Mucosa of descending colon (tissue), 3 donors: ENCODE measurements at regions not wholly inside any gene's neighbourhood (a gene's known extent, or its start where the extent isn't known, plus 50 kb on each side); places are given as distances from the start of the nearest gene placed in this dataset.

Source experiments
- ATAC-seq: fragments of 200-7000 bp; cut with Tn5 transposase; one replicate; pipeline ENCODE4 v1.9.1; 2020; ENCODE audit warnings: mild to moderate bottlenecking, moderate library complexity
- DNase-seq, 3 donors: peaks; one replicate each; pipeline ENCODE4 v3.0.0-alpha.2; 2020
- H3K36me3 ChIP-seq: fragments of 200-600 bp; one replicate; pipeline ENCODE4 v1.8.0; 2021; ENCODE audit warnings: low read depth, mild to moderate bottlenecking
- H3K4me1 ChIP-seq: fragments of 200-600 bp; one replicate; pipeline ENCODE4 v1.8.0; 2021; ENCODE audit warnings: low read depth, mild to moderate bottlenecking
- H3K4me3 ChIP-seq: fragments of 200-600 bp; one replicate; pipeline ENCODE4 v1.8.0; 2021; ENCODE audit warnings: mild to moderate bottlenecking
- H3K9me3 ChIP-seq: fragments of 200-600 bp; one replicate; pipeline ENCODE4 v1.8.0; 2021; ENCODE audit warnings: mild to moderate bottlenecking
- intact Hi-C, 2 donors: fragments of 100-400 bp; cut with DNase I in 1 of 2; cut with micrococcal nuclease in 1 of 2; formaldehyde crosslinking; loops; one replicate each; pipeline versions ENCODE4 v1.11.0 to v1.11.1; 2022; cut with DNase I, micrococcal nuclease
- TF ChIP-seq, protein P1 (sequence below): fragments of 200-600 bp; IDR thresholded peaks from one replicate; pipeline ENCODE4 v1.8.0; 2022; ENCODE audit warnings: antibody characterized with exemption, mild to moderate bottlenecking
- donor health status: DM: no; HTN: no; CAD: no; lungs with moderate emphysema.
- donor health status: DM: no; HTN: no; CAD: no.
- donor health status: DM: no; HTN: yes; CAD: no.

DNA sequence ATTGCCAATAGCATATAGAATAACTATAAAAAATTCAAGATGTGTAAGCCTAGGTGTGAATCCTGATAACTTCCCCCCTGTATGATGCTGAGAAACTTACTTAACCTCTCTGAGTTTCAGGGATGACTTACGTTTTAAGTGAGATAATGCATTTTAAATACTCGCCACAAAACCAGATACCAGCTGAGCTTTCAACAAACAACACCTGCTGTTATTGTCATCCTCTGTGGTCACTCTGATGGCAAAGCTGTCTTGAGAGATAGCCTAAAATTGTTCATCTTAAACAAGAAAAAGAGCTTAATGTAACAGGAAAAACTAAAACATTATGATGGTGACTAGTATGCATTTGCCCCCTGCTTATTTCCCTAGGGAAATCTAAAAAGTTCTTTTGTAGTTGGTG is 131.5 kb downstream of the RAD51AP2 start:
- intact Hi-C loops: no loop called here
- Histone ChIP-seq H3K4me1 (no peaks in the 10 kb centered on the region), H3K36me3 (no peaks in the 10 kb centered on the region), H3K9me3 (no peaks in the 10 kb centered on the region), H3K4me3 (no peak overlapping the region)
- ATAC-seq (no peak), DNase-seq (no peak)
- TF ChIP-seq, protein P1, sequence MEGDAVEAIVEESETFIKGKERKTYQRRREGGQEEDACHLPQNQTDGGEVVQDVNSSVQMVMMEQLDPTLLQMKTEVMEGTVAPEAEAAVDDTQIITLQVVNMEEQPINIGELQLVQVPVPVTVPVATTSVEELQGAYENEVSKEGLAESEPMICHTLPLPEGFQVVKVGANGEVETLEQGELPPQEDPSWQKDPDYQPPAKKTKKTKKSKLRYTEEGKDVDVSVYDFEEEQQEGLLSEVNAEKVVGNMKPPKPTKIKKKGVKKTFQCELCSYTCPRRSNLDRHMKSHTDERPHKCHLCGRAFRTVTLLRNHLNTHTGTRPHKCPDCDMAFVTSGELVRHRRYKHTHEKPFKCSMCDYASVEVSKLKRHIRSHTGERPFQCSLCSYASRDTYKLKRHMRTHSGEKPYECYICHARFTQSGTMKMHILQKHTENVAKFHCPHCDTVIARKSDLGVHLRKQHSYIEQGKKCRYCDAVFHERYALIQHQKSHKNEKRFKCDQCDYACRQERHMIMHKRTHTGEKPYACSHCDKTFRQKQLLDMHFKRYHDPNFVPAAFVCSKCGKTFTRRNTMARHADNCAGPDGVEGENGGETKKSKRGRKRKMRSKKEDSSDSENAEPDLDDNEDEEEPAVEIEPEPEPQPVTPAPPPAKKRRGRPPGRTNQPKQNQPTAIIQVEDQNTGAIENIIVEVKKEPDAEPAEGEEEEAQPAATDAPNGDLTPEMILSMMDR: no peak

DNA sequence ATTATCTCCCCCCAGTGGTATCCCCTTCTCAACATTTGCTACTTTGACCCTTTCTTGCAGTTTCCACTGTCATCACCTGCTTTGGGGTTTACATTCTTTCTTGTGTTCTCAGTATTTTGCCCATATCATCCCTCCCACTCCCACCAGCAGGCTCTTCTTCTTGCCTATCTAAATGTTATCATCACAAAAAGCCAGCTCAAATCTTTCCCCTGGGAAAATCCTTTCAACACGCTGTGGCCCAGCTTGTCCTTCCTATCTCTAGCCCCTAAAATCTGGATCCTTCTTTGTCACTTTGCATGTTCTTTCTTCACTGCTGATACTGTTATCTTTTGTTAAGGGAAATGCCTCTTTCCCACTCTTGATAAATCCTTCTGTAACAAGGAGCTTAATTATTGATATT is 138.2 kb downstream of the RAD51AP2 start:
- Histone ChIP-seq H3K9me3 (no peaks in the 10 kb centered on the region), H3K4me1 (no peaks in the 10 kb centered on the region), H3K36me3 (no peaks in the 10 kb centered on the region), H3K4me3 (no peak overlapping the region)
- ATAC-seq (no peak), DNase-seq (no peak)
- intact Hi-C loops: no loop called here
- TF ChIP-seq, protein P1: no peak

DNA sequence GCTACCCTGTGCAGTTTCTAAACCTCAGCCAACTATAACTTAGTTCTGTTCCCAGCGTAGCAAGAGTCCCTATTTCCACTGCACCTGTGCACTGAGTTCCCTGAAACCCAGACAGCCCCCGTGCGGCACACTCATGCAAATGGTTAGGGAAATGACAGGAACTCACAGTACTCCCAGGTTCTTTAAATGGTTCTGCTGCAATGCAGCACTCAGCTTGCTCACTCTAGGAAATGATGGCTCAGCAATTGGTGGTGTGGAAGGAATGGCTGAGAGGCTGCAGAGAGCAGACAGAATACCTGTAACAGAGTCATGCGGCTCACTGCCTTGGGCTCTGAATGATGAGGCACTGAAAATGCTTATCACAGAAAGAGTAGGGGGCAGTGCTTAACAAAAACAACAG is 143.0 kb downstream of the RAD51AP2 start:
- Histone ChIP-seq H3K4me3 (no peak overlapping the region), H3K36me3 (no peaks in the 10 kb centered on the region), H3K4me1 (no peaks in the 10 kb centered on the region), H3K9me3 (no peaks in the 10 kb centered on the region)
- TF ChIP-seq, protein P1: no peak
- no peak for DNase-seq
- intact Hi-C loops: no loop called here
- ATAC-seq: no peak

DNA sequence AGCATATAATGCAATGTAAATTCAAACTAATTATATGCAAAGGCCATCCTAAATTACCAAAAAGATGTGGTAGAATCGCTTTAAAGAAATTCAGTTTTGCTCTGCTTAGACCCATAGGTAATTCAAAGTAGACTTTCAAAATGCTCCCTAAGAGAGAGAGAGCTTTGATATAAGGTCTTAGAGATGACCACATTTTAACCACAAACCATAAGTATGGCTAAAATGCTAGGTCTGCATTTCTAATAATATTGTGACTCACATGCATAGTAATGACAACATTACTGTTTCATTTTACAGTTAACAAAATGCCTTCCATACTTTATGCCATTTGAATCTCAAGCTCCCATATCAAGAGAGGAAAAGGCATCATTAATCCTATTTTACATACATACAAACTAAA is 144.5 kb downstream of the RAD51AP2 start:
- H3K4me1 ChIP-seq: no peaks in the 10 kb centered on the region
- no peaks in the 10 kb centered on the region for H3K36me3 ChIP-seq
- no peaks in the 10 kb centered on the region for H3K9me3 ChIP-seq
- DNase-seq (no peak), ATAC-seq (no peak)
- no peak overlapping the region for H3K4me3 ChIP-seq
- intact Hi-C loops: no loop called here
- TF ChIP-seq, protein P1: no peak

DNA sequence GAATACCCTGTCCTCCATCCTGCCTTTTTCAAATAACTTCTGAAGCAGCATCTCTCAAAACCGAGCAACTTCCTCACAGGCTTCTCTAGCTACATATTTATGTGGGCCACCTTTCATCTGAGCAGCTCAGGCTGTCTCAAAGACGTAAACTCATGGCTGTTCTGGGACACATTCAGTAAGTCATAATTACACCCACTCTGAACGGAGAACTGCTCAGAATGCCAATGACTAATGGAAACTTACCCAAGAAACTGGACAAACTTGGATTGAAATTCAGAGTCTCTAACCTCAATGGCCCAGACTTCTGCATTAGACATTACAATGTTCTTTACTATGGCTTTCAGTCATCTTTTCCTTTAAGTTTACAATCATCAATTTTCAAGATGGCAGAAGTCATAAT is 145.2 kb downstream of the RAD51AP2 start:
- DNase-seq (no peak), ATAC-seq (no peak)
- TF ChIP-seq, protein P1: no peak
- Histone ChIP-seq H3K4me1 (no peaks in the 10 kb centered on the region), H3K9me3 (no peaks in the 10 kb centered on the region), H3K36me3 (no peaks in the 10 kb centered on the region), H3K4me3 (no peak overlapping the region)
- intact Hi-C loops: no loop called here

DNA sequence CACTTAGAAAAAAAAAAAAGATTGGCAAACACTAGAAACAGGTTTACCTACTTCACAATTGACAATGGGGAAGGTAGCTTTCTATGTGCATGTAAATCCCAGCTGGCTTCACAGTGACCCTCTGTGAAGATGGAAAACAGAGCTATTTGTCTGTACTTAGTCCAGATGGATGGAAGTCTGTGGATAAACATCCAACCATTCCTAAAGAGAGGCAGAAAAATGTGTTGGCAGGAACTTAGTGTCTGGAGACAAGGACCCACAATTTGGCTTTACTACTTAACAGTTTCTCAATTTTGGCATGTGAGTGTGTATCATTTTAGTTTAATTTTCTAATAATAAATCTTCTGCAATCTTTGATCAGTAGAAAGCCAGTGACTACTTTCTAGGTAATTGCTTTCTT is 154.4 kb downstream of the RAD51AP2 start:
- no peak for ATAC-seq
- H3K4me1 ChIP-seq: no peaks in the 10 kb centered on the region
- no peak for DNase-seq
- intact Hi-C loops: no loop called here
- H3K4me3 ChIP-seq: no peak overlapping the region
- no peaks in the 10 kb centered on the region for H3K9me3 ChIP-seq
- TF ChIP-seq, protein P1: no peak
- H3K36me3 ChIP-seq: no peaks in the 10 kb centered on the region
